ENCODE measurements at regions not wholly inside any gene's neighbourhood (a gene's known extent, or its start where the extent isn't known, plus 50 kb on each side); places are given as distances from the start of the nearest gene placed in this dataset.

GRCh38 chr6:22807818-22808217 lies 238.5 kb downstream of the HDGFL1 start:
- TF ChIP-seq EZH2 (IDR thresholded peaks at IDR 0.05; ENCODE audit: borderline replicate concordance): no peak
- no peak for TF ChIP-seq CTCF (IDR thresholded peaks at IDR 0.05; ENCODE audit: poor library complexity)
- no peak for TF ChIP-seq EZH2phosphoT487 (IDR thresholded peaks at IDR 0.05; ENCODE audit: low read depth, severe bottlenecking, unreplicated experiment)
